Stimulated activated CD8-positive, alpha-beta memory T cell treated with anti-CD3 and anti-CD28 coated beads, Interleukin-2, amount 100 ng/mL, for 1 hour (primary cell): ENCODE measurements at regions not wholly inside any gene's neighbourhood (a gene's known extent, or its start where the extent isn't known, plus 50 kb on each side); places are given as distances from the start of the nearest gene placed in this dataset.
"Not testable (repeated sequence)": the region's sequence is repeated elsewhere in the genome, so short reads cannot be mapped to it uniquely, and the experiment has no call there.

ENCODE experiments used
- DNase-seq, 2 donors: peaks; one replicate each; pipeline ENCODE4 v3.0.0-alpha.2; 2020; ENCODE audit warnings: low read depth in 2 of 2

- DNase-seq, result no peak
Observed at GRCh38 chr17:45646288-45646988, 137.7 kb upstream of the CRHR1 start.

DNA sequence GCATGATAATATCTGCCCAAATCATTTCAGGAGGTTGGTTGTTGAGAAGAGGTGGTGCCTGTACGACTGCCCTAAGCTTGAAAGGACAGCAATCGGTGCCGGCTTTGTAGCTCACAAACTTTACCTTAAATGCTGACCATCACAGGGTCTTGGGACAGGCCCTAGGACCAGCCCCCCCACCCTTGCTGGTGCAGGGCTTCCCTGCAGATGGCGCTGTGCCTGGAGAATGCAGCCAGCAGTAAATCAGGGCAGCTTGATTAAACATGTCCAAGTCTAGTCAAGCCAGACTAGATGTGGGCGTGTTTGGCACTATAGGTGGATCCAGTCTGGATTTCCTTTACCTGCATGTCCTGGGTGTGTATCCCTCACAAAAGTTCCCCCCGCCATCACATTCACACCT, 135.5 kb upstream of the CRHR1 start:
- DNase-seq, result no peak

GRCh38 chr17:45649796-45650195, 134.3 kb upstream of the CRHR1 start:
- no peak for DNase-seq

- DNase-seq, result no peak
Observed at GRCh38 chr17:45650561-45650960, 133.6 kb upstream of the CRHR1 start.

GRCh38 chr17:45651145-45651709, 132.9 kb upstream of the CRHR1 start:
- DNase-seq, result no peak

GRCh38 chr17:45653616-45654015, 130.5 kb upstream of the CRHR1 start:
- no peak for DNase-seq

DNA sequence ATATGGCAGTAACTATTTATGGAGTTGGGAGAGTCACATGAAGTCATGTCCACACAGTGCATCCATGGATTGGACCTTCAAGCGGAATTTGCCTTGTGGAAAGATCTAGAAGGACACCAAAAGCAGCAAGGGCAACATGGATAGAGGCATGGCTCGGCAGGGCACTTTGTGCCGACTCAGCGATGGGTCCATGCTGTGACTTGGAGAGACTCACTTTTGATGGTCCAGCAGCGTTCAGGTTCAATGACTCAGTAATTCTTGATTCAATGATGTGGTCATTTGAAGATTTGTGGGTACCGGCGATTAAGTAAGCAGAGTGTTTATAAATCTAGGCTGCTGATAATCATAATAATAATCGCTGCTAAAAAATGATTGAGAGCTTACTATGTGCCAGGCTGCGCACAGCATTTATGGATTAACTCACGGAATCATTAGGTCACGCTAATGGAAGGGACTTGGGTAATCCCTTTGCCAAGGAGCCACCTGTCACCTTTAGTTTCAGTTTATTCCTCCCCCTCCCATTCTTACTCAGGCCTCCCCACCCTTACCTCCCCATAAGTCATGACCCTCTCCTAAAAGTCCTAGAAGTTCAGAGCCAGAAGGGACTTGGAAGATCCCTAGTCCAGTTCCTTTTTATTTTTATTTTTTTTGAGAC, 127.5 kb upstream of the CRHR1 start:
- DNase-seq, result no peak

- no peak for DNase-seq
Observed at GRCh38 chr17:45660474-45660873, 123.6 kb upstream of the CRHR1 start.

DNA sequence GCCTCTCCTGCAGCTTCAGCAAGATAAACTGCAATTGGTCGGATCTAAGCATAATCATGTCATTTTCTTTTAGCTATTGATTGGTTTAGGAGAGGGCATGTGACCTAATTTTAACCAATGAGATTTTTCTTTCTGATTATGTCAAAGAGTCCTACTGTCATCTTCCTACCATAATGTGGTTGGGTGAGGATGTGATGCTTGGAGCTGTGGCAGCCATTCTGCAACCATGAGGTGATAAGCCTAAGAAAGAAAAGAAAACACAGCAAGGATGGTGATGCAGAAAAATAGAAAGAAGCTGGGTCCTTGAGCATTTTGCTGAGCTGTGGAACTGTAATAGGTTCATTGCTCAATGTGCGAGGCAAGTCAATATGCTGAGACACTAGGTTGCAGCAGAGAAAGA, 121.7 kb upstream of the CRHR1 start:
- DNase-seq, result no peak

GRCh38 chr17:45663772-45664171, 120.3 kb upstream of the CRHR1 start:
- DNase-seq, result no peak

DNA sequence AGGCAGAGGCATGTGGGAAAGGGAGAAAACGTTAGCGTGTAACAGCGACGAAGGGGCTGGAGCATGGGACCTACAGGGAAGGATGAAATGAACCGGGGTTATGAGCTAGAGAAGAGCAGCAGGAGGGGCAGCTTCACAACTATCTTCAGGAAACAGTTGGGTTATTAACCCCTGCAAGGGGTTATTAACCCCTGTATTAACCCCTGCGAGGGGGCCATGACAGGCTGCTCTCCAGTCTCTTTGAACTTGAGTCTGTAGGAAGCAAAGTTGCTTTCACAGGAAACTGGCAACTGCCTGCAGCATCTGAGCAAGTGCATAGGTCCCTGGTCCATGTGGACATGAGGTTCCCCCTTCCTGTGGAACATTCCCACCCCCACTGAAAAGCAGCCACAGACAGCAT, 119.2 kb upstream of the CRHR1 start:
- no peak for DNase-seq

DNA sequence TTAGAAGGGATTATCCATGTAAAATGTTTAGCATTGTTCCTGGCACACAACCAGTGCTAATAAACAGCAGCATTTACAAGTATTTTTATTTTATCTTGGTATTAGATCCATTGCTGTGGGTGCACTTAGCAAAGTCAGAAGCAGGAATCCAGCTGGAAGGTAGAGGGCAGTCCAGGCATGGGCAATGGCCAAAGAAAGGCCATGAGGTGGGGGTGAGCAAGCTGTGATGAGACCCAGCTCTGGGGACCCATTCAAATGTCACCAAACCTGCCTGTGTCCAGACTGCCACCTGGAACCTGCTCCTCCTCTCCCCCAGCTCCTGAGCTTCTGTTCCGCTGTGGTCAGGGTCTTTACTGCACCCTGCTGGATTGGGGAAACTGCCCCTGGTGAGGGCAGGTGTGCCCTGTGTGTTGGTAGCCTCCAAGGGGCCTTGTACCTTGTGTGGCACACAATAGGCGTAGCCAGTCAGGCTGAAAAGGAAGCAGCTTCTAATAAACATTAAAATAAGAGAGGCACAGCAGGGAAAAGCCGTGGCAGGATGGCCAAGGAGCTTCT, 118.0 kb upstream of the CRHR1 start:
- DNase-seq, result no peak

- no peak for DNase-seq
Observed at GRCh38 chr17:45666641-45667040, 117.5 kb upstream of the CRHR1 start.

- DNase-seq, result no peak
Observed at GRCh38 chr17:45667591-45668171, 116.4 kb upstream of the CRHR1 start.

GRCh38 chr17:45668316-45668715, 115.8 kb upstream of the CRHR1 start:
- no peak for DNase-seq

DNA sequence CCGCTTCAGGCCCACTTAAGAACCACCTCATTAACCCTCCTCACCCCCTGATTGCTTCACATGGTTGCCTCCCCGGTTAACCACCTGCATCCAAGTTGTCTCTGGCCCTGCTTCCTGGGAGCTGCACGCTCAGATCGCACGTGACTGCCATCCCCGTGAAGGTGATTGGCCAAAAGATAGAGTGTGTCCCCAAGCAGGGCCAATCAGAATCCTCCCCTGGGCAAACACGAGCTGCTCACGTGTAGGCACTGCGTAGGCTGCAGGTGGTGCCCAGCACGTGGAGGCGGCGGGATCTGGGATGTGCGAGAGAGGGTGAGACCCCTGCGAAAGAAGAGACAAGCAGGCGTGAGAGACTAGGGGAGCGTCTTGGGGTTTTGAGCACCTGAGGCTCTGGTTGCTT, 111.8 kb upstream of the CRHR1 start:
- DNase-seq, result no peak

- no peak for DNase-seq
Observed at GRCh38 chr17:45672792-45673191, 111.3 kb upstream of the CRHR1 start.

- not testable (repeated sequence) for DNase-seq
Observed at GRCh38 chr17:45673759-45674158, 110.4 kb upstream of the CRHR1 start.

- no peak for DNase-seq
Observed at GRCh38 chr17:45675012-45675411, 109.1 kb upstream of the CRHR1 start.

DNA sequence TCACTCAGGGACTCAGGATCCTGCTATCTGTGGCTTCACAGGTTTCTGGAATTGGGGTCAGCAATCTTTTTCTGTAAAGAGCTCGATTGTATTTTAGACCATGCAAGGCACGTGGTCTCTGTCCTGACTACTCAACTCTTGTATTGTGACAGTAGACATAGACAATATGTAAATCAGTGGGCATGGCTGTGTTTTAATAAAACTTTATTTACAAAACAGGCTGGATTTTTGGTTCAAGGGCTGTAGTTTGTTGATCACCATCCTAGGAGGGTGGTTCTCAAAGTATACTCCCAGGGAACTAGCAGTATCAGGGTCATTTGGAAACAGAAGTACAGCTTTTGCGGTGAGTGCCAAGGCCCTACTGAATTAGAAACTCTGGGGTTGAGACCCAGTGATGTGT, 108.2 kb upstream of the CRHR1 start:
- no peak for DNase-seq

GRCh38 chr17:45676695-45677094, 107.4 kb upstream of the CRHR1 start:
- no peak for DNase-seq

DNA sequence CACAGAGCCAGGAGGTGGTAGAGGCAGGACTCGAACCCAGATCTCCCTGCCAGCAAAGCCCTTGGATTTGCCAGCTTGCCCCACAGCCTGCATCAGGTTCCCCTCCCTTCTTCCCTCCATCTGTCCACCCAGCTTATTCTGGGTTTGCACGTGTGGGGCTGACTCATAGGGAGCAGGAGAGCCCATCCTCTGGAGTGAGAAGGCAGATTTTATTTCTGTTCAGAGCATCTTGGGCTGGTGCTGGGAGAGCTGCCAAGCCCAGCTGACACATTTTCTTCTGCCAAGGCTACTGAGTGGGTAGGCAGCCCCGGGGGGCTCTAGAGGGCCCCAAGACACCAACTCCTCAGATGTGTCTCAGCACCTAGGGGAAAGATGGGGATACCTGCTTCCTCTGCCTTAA, 106.3 kb upstream of the CRHR1 start:
- no peak for DNase-seq

GRCh38 chr17:45679426-45679825, 104.7 kb upstream of the CRHR1 start:
- no peak for DNase-seq
